ENCODE measurements at regions not wholly inside any gene's neighbourhood (a gene's known extent, or its start where the extent isn't known, plus 50 kb on each side); places are given as distances from the start of the nearest gene placed in this dataset.

DNA sequence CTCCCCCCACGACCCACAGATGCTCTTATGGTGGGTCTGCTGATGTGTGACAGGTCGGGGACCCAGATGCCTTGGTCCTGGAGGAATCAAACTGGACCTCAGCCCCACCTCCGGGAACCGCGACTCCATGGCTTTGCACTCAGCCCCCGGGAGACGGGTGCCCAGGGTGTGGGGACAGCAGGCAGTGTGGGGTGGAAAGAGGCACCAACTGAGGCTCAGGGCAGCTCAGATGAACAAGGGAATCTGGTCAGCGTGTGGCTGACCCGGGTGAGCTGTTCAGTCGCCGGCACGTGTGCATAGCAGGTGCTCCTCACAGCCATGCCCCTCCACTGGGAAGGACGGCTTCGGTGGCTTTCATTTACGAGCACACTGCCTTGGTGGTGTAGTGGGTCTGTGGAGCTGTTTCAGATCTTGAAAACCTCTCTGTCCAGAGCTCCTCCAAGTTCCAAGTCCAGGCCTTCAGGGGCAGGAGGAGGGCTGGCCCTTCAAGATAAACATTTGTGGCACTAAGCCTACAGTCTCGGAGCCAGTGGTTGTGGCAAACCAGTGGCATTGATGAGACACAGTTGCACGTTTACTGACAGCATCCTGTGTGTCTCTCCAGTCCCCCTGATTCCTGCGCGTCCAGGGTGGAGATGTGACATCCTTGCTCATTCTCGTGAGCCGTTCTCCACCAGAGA lies 471.2 kb upstream of the HS6ST1 start:
- Histone ChIP-seq H3K27ac (ENCODE audit: low read depth in 2 of 2, low read length in 1 of 2) (no peak overlapping the region), H3K4me3 (ENCODE audit: low read depth in 1 of 2, low read length in 2 of 2) (no peak overlapping the region), H3K36me3 (ENCODE audit: control insufficient read depth in 2 of 2, insufficient read depth in 2 of 2, low read length in 1 of 2) (no peaks in the 10 kb centered on the region), H3K4me1 (ENCODE audit: control insufficient read depth in 2 of 2, insufficient read depth in 2 of 2, low read length in 1 of 2) (peaks cover 2 to 15% of the 10 kb centered on the region in 2 donors), H3K27me3 (ENCODE audit: control insufficient read depth in 1 of 2, insufficient read depth in 2 of 2, low read length in 2 of 2) (no peaks in the 10 kb centered on the region), H3K9me3 (ENCODE audit: control insufficient read depth in 2 of 2, insufficient read depth in 1 of 2, low read depth in 1 of 2, low read length in 1 of 2) (no peaks in the 10 kb centered on the region)
- WGBS, 2 donors, result 90% methylated on average over 21 of the region's 21 CpGs

GRCh38 chr2:128790541-128791001 lies 471.9 kb upstream of the HS6ST1 start:
- peaks cover 2 to 15% of the 10 kb centered on the region in 2 donors for H3K4me1 ChIP-seq (ENCODE audit: control insufficient read depth in 2 of 2, insufficient read depth in 2 of 2, low read length in 1 of 2)
- H3K36me3 ChIP-seq (ENCODE audit: control insufficient read depth in 2 of 2, insufficient read depth in 2 of 2, low read length in 1 of 2), result no peaks in the 10 kb centered on the region
- no peaks in the 10 kb centered on the region for H3K27me3 ChIP-seq (ENCODE audit: control insufficient read depth in 1 of 2, insufficient read depth in 2 of 2, low read length in 2 of 2)
- no peak overlapping the region for H3K27ac ChIP-seq (ENCODE audit: low read depth in 2 of 2, low read length in 1 of 2)
- no peak overlapping the region for H3K4me3 ChIP-seq (ENCODE audit: low read depth in 1 of 2, low read length in 2 of 2)
- 83 to 85% methylated on average over 13 to 14 of the region's 14 CpGs for WGBS, 2 donors
- H3K9me3 ChIP-seq (ENCODE audit: control insufficient read depth in 2 of 2, insufficient read depth in 1 of 2, low read depth in 1 of 2, low read length in 1 of 2), result no peaks in the 10 kb centered on the region

DNA sequence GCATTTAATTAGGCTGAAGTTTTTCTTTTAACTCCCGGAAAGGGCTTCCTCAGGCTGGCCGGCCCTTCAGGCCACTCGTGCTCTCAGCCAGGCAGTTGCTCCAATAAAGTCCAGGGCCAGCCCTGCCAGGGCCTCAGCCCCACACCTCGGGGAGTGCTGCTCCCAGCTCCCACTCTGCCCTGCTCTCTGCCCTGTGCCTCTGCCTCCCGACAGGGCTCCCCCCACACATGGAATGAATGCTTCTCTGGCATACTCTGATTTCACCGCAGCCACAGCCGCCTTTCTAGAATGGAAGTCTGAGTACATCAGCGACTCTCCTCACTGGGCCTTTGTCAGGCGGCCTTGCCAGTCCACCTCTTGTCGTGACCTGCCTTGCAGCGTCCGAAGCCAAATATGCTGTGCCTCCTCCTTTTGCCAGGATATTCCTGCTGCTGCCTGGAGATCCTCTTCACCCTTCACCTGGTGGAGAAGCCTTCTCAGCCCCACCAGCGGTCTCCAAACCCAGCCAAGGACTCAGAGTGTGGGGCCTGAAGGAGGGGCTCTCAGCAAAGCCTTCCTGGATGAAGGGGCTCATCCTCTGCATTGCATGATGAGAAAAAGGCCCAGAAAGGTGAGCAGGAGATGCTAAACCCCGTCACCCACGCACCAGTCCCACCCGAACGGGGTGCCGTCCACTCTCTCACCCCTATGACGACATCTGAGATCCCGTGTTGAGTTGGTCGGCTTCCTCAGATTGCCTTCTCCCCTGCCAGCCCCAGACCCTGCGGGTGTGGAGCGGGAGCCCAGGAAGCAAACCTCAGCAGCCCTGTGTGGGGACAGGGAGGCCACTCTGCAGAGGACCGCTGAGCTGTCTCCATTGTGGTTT lies 472.7 kb upstream of the HS6ST1 start:
- H3K27ac ChIP-seq (ENCODE audit: low read depth in 2 of 2, low read length in 1 of 2), result no peak overlapping the region
- no peak overlapping the region for H3K4me3 ChIP-seq (ENCODE audit: low read depth in 1 of 2, low read length in 2 of 2)
- H3K36me3 ChIP-seq (ENCODE audit: control insufficient read depth in 2 of 2, insufficient read depth in 2 of 2, low read length in 1 of 2), result no peaks in the 10 kb centered on the region
- H3K9me3 ChIP-seq (ENCODE audit: control insufficient read depth in 2 of 2, insufficient read depth in 1 of 2, low read depth in 1 of 2, low read length in 1 of 2), result no peaks in the 10 kb centered on the region
- peaks cover 2 to 15% of the 10 kb centered on the region in 2 donors for H3K4me1 ChIP-seq (ENCODE audit: control insufficient read depth in 2 of 2, insufficient read depth in 2 of 2, low read length in 1 of 2)
- WGBS, 2 donors, result 61 to 78% methylated on average over 24 of the region's 24 CpGs
- H3K27me3 ChIP-seq (ENCODE audit: control insufficient read depth in 1 of 2, insufficient read depth in 2 of 2, low read length in 2 of 2), result no peaks in the 10 kb centered on the region

DNA sequence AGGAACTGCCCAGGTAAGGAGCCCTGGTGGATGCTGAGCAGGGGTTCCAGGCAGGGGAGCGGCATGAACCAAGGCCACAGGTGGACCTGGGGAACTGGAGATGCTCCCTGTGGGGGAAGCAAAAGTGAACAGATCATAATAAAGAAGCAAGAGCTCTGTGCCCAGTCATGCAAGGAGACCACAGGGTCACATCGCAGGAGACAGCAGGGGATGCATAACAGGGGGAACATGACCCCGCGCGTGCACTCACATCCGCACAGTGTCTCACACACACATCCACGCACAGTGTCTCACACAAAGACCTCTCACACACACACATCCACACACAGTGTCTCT lies 473.3 kb upstream of the HS6ST1 start:
- no peaks in the 10 kb centered on the region for H3K27me3 ChIP-seq (ENCODE audit: control insufficient read depth in 1 of 2, insufficient read depth in 2 of 2, low read length in 2 of 2)
- 79 to 80% methylated on average over 7 of the region's 7 CpGs for whole genome bisulfite sequencing, 2 donors

DNA sequence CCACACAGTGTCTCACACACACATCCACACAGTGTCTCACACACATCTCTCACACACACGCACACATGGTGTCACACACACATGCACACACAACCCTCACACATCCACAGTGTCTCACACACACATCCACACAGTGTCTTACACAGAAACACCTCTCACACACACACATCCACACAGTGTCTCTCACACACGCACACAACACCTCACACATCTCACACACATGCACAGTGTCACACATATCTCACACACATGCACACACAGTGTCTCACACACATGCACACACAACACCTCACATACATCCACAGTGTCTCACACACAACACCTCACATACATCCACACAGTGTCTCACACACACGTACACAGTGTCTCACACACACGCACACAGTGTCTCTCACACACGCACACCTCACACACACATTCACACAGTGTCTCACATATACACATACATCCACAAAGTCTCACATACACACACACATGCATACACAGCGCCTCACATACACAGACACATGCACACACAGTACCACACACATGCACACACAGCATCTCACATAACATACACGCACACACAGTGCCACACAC lies 473.9 kb upstream of the HS6ST1 start:
- no peak overlapping the region for H3K27ac ChIP-seq (ENCODE audit: low read depth in 2 of 2, low read length in 1 of 2)
- no peaks in the 10 kb centered on the region for H3K9me3 ChIP-seq (ENCODE audit: control insufficient read depth in 2 of 2, insufficient read depth in 1 of 2, low read depth in 1 of 2, low read length in 1 of 2)
- peaks cover 0 to 10% of the 10 kb centered on the region in 2 donors for H3K4me1 ChIP-seq (ENCODE audit: control insufficient read depth in 2 of 2, insufficient read depth in 2 of 2, low read length in 1 of 2)
- no peaks in the 10 kb centered on the region for H3K36me3 ChIP-seq (ENCODE audit: control insufficient read depth in 2 of 2, insufficient read depth in 2 of 2, low read length in 1 of 2)
- H3K27me3 ChIP-seq (ENCODE audit: control insufficient read depth in 1 of 2, insufficient read depth in 2 of 2, low read length in 2 of 2), result no peaks in the 10 kb centered on the region
- no peak overlapping the region for H3K4me3 ChIP-seq (ENCODE audit: low read depth in 1 of 2, low read length in 2 of 2)
- WGBS, 2 donors, result 92 to 93% methylated on average over 7 of the region's 7 CpGs

More for the DNA sequence above, 473.3 kb upstream of the HS6ST1 start:
- H3K4me3 ChIP-seq (ENCODE audit: low read depth in 1 of 2, low read length in 2 of 2), result no peak overlapping the region
- H3K4me1 ChIP-seq (ENCODE audit: control insufficient read depth in 2 of 2, insufficient read depth in 2 of 2, low read length in 1 of 2), result peaks cover under 1 to 13% of the 10 kb centered on the region in 2 donors
- no peaks in the 10 kb centered on the region for H3K9me3 ChIP-seq (ENCODE audit: control insufficient read depth in 2 of 2, insufficient read depth in 1 of 2, low read depth in 1 of 2, low read length in 1 of 2)
- H3K36me3 ChIP-seq (ENCODE audit: control insufficient read depth in 2 of 2, insufficient read depth in 2 of 2, low read length in 1 of 2), result no peaks in the 10 kb centered on the region
- no peak overlapping the region for H3K27ac ChIP-seq (ENCODE audit: low read depth in 2 of 2, low read length in 1 of 2)

DNA sequence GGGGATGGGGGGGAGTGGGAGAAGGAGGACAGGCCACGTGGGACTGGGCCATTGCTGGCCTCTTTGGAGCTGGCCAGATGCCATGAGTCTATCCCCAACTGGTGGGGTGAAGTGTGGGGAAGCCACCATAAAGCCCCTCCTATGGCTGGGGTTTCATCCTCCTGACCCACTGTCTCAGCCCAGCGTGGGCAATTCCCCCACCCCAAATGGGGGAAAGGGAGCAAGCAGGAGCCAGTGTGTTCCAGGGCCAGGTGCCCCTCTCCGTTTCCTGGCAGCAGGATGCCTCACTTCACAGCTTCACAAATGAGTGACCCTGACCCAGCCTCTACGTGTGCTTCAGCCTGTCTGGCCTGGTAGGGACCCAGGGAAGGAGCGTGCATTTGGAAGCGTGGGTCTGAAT lies 474.7 kb upstream of the HS6ST1 start:
- Histone ChIP-seq H3K27ac (ENCODE audit: low read depth in 2 of 2, low read length in 1 of 2) (no peak overlapping the region), H3K4me1 (ENCODE audit: control insufficient read depth in 2 of 2, insufficient read depth in 2 of 2, low read length in 1 of 2) (peaks cover 0 to 10% of the 10 kb centered on the region in 2 donors), H3K27me3 (ENCODE audit: control insufficient read depth in 1 of 2, insufficient read depth in 2 of 2, low read length in 2 of 2) (no peaks in the 10 kb centered on the region), H3K36me3 (ENCODE audit: control insufficient read depth in 2 of 2, insufficient read depth in 2 of 2, low read length in 1 of 2) (no peaks in the 10 kb centered on the region), H3K4me3 (ENCODE audit: low read depth in 1 of 2, low read length in 2 of 2) (no peak overlapping the region), H3K9me3 (ENCODE audit: control insufficient read depth in 2 of 2, insufficient read depth in 1 of 2, low read depth in 1 of 2, low read length in 1 of 2) (no peaks in the 10 kb centered on the region)
- 75 to 78% methylated on average over 6 of the region's 6 CpGs for WGBS, 2 donors

DNA sequence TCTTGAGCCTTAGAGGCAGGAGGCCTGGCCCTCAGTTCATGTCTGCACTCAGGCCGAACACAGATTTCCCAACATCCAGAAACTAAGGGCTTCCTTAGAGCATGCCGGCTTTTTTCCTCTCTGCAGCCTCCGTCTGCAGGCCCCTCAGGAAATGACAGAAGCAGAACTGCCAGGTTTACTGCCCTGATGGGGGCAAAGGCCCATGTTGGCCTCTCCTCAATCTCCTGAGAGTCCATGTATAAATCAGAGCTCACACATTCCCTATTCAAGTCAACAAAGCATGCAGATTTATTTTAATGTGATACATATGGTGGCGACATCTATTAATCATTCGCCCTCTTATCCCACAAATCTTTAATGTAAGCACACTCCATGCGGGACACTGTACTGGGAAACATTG lies 475.6 kb upstream of the HS6ST1 start:
- H3K27me3 ChIP-seq (ENCODE audit: control insufficient read depth in 1 of 2, insufficient read depth in 2 of 2, low read length in 2 of 2), result no peaks in the 10 kb centered on the region
- WGBS, 2 donors, result 85 to 87% methylated on average over 6 of the region's 6 CpGs

GRCh38 chr2:128796321-128796720 lies 477.7 kb upstream of the HS6ST1 start:
- no peak overlapping the region for H3K27ac ChIP-seq (ENCODE audit: low read depth in 2 of 2, low read length in 1 of 2)
- no peaks in the 10 kb centered on the region for H3K36me3 ChIP-seq (ENCODE audit: control insufficient read depth in 2 of 2, insufficient read depth in 2 of 2, low read length in 1 of 2)
- H3K4me3 ChIP-seq (ENCODE audit: low read depth in 1 of 2, low read length in 2 of 2), result no peak overlapping the region
- peaks cover 0 to 15% of the 10 kb centered on the region in 2 donors for H3K4me1 ChIP-seq (ENCODE audit: control insufficient read depth in 2 of 2, insufficient read depth in 2 of 2, low read length in 1 of 2)
- 76 to 84% methylated on average over 4 of the region's 4 CpGs for WGBS, 2 donors
- no peaks in the 10 kb centered on the region for H3K9me3 ChIP-seq (ENCODE audit: control insufficient read depth in 2 of 2, insufficient read depth in 1 of 2, low read depth in 1 of 2, low read length in 1 of 2)
- H3K27me3 ChIP-seq (ENCODE audit: control insufficient read depth in 1 of 2, insufficient read depth in 2 of 2, low read length in 2 of 2), result no peaks in the 10 kb centered on the region

More for the DNA sequence above, 475.6 kb upstream of the HS6ST1 start:
- Histone ChIP-seq H3K4me3 (ENCODE audit: low read depth in 1 of 2, low read length in 2 of 2) (no peak overlapping the region), H3K36me3 (ENCODE audit: control insufficient read depth in 2 of 2, insufficient read depth in 2 of 2, low read length in 1 of 2) (no peaks in the 10 kb centered on the region), H3K27ac (ENCODE audit: low read depth in 2 of 2, low read length in 1 of 2) (no peak overlapping the region), H3K4me1 (ENCODE audit: control insufficient read depth in 2 of 2, insufficient read depth in 2 of 2, low read length in 1 of 2) (peaks cover 0 to 10% of the 10 kb centered on the region in 2 donors), H3K9me3 (ENCODE audit: control insufficient read depth in 2 of 2, insufficient read depth in 1 of 2, low read depth in 1 of 2, low read length in 1 of 2) (no peaks in the 10 kb centered on the region)

GRCh38 chr2:128797092-128797491 lies 478.4 kb upstream of the HS6ST1 start:
- Histone ChIP-seq H3K27me3 (ENCODE audit: control insufficient read depth in 1 of 2, insufficient read depth in 2 of 2, low read length in 2 of 2) (no peaks in the 10 kb centered on the region), H3K9me3 (ENCODE audit: control insufficient read depth in 2 of 2, insufficient read depth in 1 of 2, low read depth in 1 of 2, low read length in 1 of 2) (no peaks in the 10 kb centered on the region), H3K36me3 (ENCODE audit: control insufficient read depth in 2 of 2, insufficient read depth in 2 of 2, low read length in 1 of 2) (no peaks in the 10 kb centered on the region), H3K4me1 (ENCODE audit: control insufficient read depth in 2 of 2, insufficient read depth in 2 of 2, low read length in 1 of 2) (peaks cover 0 to 11% of the 10 kb centered on the region in 2 donors), H3K4me3 (ENCODE audit: low read depth in 1 of 2, low read length in 2 of 2) (no peak overlapping the region), H3K27ac (ENCODE audit: low read depth in 2 of 2, low read length in 1 of 2) (no peak overlapping the region)
- WGBS, 2 donors, result 77 to 83% methylated on average over 4 of the region's 4 CpGs
